Gastroesophageal sphincter (tissue), 3 donors: ENCODE measurements at regions not wholly inside any gene's neighbourhood (a gene's known extent, or its start where the extent isn't known, plus 50 kb on each side); places are given as distances from the start of the nearest gene placed in this dataset.

Source experiments
- EP300 ChIP-seq: sonication (generic); formaldehyde crosslinking; IDR thresholded peaks from one replicate; pipeline ENCODE4 v1.6.1; 2017; ENCODE audit warnings: antibody characterized with exemption, mild to moderate bottlenecking
- POLR2AphosphoS5 ChIP-seq: sonication (generic); formaldehyde crosslinking; IDR thresholded peaks from one replicate; pipeline ENCODE4 v1.6.1; 2017; ENCODE audit warnings: antibody characterized with exemption
- TF ChIP-seq, protein P1 (sequence below), 4 experiments: fragments of 200-600 bp in 2 of 4; fragments of 450-650 bp in 2 of 4; sonication (generic) in 1 of 4; IDR thresholded peaks; one replicate each; pipeline ENCODE4 v1.5.1; 2017 to 2019; ENCODE audit warnings: antibody characterized with exemption in 4 of 4, mild to moderate bottlenecking in 2 of 4, moderate library complexity in 2 of 4

- no peak for TF ChIP-seq EP300
- TF ChIP-seq, protein P1, sequence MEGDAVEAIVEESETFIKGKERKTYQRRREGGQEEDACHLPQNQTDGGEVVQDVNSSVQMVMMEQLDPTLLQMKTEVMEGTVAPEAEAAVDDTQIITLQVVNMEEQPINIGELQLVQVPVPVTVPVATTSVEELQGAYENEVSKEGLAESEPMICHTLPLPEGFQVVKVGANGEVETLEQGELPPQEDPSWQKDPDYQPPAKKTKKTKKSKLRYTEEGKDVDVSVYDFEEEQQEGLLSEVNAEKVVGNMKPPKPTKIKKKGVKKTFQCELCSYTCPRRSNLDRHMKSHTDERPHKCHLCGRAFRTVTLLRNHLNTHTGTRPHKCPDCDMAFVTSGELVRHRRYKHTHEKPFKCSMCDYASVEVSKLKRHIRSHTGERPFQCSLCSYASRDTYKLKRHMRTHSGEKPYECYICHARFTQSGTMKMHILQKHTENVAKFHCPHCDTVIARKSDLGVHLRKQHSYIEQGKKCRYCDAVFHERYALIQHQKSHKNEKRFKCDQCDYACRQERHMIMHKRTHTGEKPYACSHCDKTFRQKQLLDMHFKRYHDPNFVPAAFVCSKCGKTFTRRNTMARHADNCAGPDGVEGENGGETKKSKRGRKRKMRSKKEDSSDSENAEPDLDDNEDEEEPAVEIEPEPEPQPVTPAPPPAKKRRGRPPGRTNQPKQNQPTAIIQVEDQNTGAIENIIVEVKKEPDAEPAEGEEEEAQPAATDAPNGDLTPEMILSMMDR (IDR thresholded peaks at IDR 0.05), result no peak
- TF ChIP-seq POLR2AphosphoS5, result no peak
Measured at GRCh38 chr10:117775526-117775925, 233.0 kb downstream of the EMX2 start.
